ENCODE measurements at regions not wholly inside any gene's neighbourhood (a gene's known extent, or its start where the extent isn't known, plus 50 kb on each side); places are given as distances from the start of the nearest gene placed in this dataset.

DNA sequence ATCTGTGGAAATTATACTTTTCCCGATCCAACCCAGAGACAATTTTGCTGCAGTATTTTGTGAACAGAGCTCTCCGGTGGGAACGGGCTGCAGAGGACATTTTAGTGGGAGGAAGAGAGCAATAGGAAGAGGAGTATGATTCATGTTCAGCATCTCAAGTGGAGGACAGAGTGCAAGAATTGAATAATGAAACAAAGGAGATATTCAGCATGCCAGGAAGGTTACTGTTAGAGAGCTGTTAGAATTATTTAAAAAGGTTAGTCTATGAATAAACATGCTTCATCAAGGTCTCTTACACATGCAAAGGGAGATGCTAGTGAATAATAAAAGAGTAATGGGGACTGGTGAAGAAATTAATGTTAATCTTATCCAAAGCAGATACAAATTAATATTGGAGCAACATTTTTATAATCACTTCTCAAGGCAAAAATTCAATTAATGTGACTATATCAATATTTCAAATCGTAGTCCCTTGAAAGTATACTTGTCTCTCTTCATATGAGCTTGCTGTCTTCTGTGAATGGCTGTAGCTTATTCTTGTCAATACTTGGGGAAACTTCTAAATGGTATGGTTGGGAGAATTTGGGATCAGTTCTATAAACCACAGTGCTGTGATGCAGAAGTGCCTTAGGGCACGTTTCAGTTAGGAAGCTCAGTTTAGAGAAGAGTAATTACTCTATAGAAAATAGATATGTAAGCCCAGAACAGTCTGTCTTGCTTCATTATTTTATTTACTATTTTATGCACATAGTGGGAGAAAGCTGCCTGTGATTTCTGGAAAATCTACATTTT is 1165.8 kb downstream of the OLFM4 start:
- Histone ChIP-seq H4K20me1 (ENCODE audit: insufficient read depth, low read length) (no peaks in the 10 kb centered on the region), H3K27ac (ENCODE audit: low read depth, low read length, poor library complexity, severe bottlenecking) (no peak overlapping the region), H3K4me3 (ENCODE audit: low read depth, low read length, poor library complexity, severe bottlenecking) (no peak overlapping the region), H3K4me1 (ENCODE audit: insufficient read depth, low read length, poor library complexity, severe bottlenecking) (no peaks in the 10 kb centered on the region), H3K4me2 (ENCODE audit: low read length) (no peak overlapping the region), H2AFZ (ENCODE audit: low read length) (no peak overlapping the region), H3K36me3 (ENCODE audit: insufficient read depth, low read length) (no peaks in the 10 kb centered on the region), H3K9me3 (ENCODE audit: low read length) (no peaks in the 10 kb centered on the region), H3K79me2 (ENCODE audit: insufficient read depth, low read depth, low read length) (no peaks in the 10 kb centered on the region), H3K9me2 (ENCODE audit: insufficient read depth, low read length) (no peaks in the 10 kb centered on the region)
- TF ChIP-seq, protein P1, sequence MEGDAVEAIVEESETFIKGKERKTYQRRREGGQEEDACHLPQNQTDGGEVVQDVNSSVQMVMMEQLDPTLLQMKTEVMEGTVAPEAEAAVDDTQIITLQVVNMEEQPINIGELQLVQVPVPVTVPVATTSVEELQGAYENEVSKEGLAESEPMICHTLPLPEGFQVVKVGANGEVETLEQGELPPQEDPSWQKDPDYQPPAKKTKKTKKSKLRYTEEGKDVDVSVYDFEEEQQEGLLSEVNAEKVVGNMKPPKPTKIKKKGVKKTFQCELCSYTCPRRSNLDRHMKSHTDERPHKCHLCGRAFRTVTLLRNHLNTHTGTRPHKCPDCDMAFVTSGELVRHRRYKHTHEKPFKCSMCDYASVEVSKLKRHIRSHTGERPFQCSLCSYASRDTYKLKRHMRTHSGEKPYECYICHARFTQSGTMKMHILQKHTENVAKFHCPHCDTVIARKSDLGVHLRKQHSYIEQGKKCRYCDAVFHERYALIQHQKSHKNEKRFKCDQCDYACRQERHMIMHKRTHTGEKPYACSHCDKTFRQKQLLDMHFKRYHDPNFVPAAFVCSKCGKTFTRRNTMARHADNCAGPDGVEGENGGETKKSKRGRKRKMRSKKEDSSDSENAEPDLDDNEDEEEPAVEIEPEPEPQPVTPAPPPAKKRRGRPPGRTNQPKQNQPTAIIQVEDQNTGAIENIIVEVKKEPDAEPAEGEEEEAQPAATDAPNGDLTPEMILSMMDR (conservative IDR thresholded peaks at IDR 0.05; ENCODE audit: low read length), result no peak
- no peak for TF ChIP-seq EZH2phosphoT487 (IDR thresholded peaks at IDR 0.05; ENCODE audit: borderline replicate concordance, low read depth, low read length)
- DNase-seq (ENCODE audit: low spot score), result no peak
- no TSS peak for BruUV-seq (replicated peaks)
- intact Hi-C loops (cut with micrococcal nuclease; ENCODE audit: unreplicated experiment), result no loop called here
- CTCF ChIA-PET (ENCODE audit: unreplicated experiment), result no interaction called here
- POLR2A ChIA-PET, result interaction anchor here (1.3 kb wide), 1 partner anchor 10 kb away, joined by 3 read pairs; no protein-coding TSS in a partner anchor

DNA sequence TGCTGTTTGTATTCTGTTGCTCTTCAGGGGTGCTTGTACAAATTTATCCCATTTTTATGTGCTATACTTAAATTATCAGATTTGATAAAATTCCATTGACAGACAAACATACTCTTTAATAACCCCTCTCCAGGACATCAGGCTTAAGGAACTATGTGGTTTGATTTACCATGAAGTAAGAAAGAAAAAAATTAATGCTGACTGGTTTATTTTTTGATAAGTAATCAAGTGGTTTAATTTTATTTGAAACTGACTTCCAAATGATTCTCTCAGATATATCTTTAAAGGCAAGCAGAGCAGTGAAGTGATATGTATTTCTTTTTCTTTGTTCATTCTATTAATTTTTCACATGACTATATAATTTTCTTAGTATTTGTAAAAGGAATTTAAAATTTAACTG is 1168.1 kb downstream of the OLFM4 start:
- CTCF ChIA-PET (ENCODE audit: unreplicated experiment), result no interaction called here

DNA sequence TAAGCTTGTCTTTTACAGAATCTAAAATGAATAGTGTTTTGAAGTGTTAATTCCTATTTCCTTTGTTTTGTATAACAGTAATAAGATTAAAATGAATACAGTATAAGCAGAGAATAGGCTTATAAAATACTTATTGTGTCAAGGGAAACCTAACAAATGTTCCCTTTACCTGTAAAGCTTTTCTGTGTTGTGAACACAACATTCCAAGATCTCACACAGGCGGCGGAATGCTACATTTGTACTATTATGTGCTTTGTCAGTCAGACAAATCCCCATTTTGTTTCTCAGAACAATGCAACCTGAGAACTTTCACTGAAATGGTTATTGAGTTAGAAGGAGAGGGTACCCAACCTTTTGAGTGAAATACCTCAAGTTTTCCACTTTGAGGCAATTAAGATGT is 1170.3 kb downstream of the OLFM4 start:
- DNase-seq (ENCODE audit: low spot score), result no peak
- BruUV-seq (replicated peaks), result no TSS peak
- POLR2A ChIA-PET, result no interaction called here
- Histone ChIP-seq H3K4me3 (ENCODE audit: low read depth, low read length, poor library complexity, severe bottlenecking) (no peak overlapping the region), H2AFZ (ENCODE audit: low read length) (no peak overlapping the region), H3K36me3 (ENCODE audit: insufficient read depth, low read length) (no peaks in the 10 kb centered on the region), H3K4me2 (ENCODE audit: low read length) (no peak overlapping the region), H3K9me3 (ENCODE audit: low read length) (no peaks in the 10 kb centered on the region), H3K4me1 (ENCODE audit: insufficient read depth, low read length, poor library complexity, severe bottlenecking) (no peaks in the 10 kb centered on the region), H4K20me1 (ENCODE audit: insufficient read depth, low read length) (no peaks in the 10 kb centered on the region), H3K79me2 (ENCODE audit: insufficient read depth, low read depth, low read length) (no peaks in the 10 kb centered on the region), H3K9me2 (ENCODE audit: insufficient read depth, low read length) (no peaks in the 10 kb centered on the region), H3K27ac (ENCODE audit: low read depth, low read length, poor library complexity, severe bottlenecking) (no peak overlapping the region)
- intact Hi-C loops (cut with micrococcal nuclease; ENCODE audit: unreplicated experiment), result no loop called here
- CTCF ChIA-PET (ENCODE audit: unreplicated experiment), result no interaction called here
- no peak for TF ChIP-seq EZH2phosphoT487 (IDR thresholded peaks at IDR 0.05; ENCODE audit: borderline replicate concordance, low read depth, low read length)
- TF ChIP-seq, protein P1 (conservative IDR thresholded peaks at IDR 0.05; ENCODE audit: low read length), result no peak

More for the DNA sequence above, 1168.1 kb downstream of the OLFM4 start:
- H3K9me3 ChIP-seq (ENCODE audit: low read length), result no peaks in the 10 kb centered on the region
- intact Hi-C loops (cut with micrococcal nuclease; ENCODE audit: unreplicated experiment), result no loop called here
- no peak for TF ChIP-seq EZH2phosphoT487 (IDR thresholded peaks at IDR 0.05; ENCODE audit: borderline replicate concordance, low read depth, low read length)
- TF ChIP-seq, protein P1 (conservative IDR thresholded peaks at IDR 0.05; ENCODE audit: low read length), result no peak
- no peak overlapping the region for H3K27ac ChIP-seq (ENCODE audit: low read depth, low read length, poor library complexity, severe bottlenecking)
- no peak overlapping the region for H2AFZ ChIP-seq (ENCODE audit: low read length)
- H3K4me1 ChIP-seq (ENCODE audit: insufficient read depth, low read length, poor library complexity, severe bottlenecking), result no peaks in the 10 kb centered on the region
- no peak for DNase-seq (ENCODE audit: low spot score)
- no peaks in the 10 kb centered on the region for H3K36me3 ChIP-seq (ENCODE audit: insufficient read depth, low read length)
- H3K4me2 ChIP-seq (ENCODE audit: low read length), result no peak overlapping the region
- H3K4me3 ChIP-seq (ENCODE audit: low read depth, low read length, poor library complexity, severe bottlenecking), result no peak overlapping the region
- no TSS peak for BruUV-seq (replicated peaks)
- POLR2A ChIA-PET, result no interaction called here
- H3K79me2 ChIP-seq (ENCODE audit: insufficient read depth, low read depth, low read length), result no peaks in the 10 kb centered on the region
- no peaks in the 10 kb centered on the region for H4K20me1 ChIP-seq (ENCODE audit: insufficient read depth, low read length)
- no peaks in the 10 kb centered on the region for H3K9me2 ChIP-seq (ENCODE audit: insufficient read depth, low read length)
